Neural progenitor cell (in vitro differentiated cells): ENCODE measurements at regions not wholly inside any gene's neighbourhood (a gene's known extent, or its start where the extent isn't known, plus 50 kb on each side); places are given as distances from the start of the nearest gene placed in this dataset.

Source experiments
- CTCF ChIP-seq: fragments of 200-600 bp; sonication (generic); IDR thresholded peaks from 2 replicates; pipeline ENCODE4 v1.5.1; 2017; ENCODE audit warnings: antibody characterized with exemption, mild to moderate bottlenecking
- EZH2 ChIP-seq: fragments of 200-600 bp; sonication (generic); IDR thresholded peaks from 2 replicates; pipeline ENCODE4 v1.6.1; 2017; ENCODE audit warnings: antibody characterized with exemption, mild to moderate bottlenecking, moderate library complexity

GRCh38 chr18:64710105-64710861 is 561.4 kb upstream of the LINC00305 start:
- TF ChIP-seq CTCF = no peak
- no peak for TF ChIP-seq EZH2
